GM18526 (cell line): ENCODE measurements at regions not wholly inside any gene's neighbourhood (a gene's known extent, or its start where the extent isn't known, plus 50 kb on each side); places are given as distances from the start of the nearest gene placed in this dataset.

ENCODE experiments used
- POLR2A ChIP-seq: IDR thresholded peaks from 3 replicates; pipeline ENCODE4 v1.6.1; 2011; ENCODE audit not compliant: insufficient read length; ENCODE audit errors: extremely low read depth

DNA sequence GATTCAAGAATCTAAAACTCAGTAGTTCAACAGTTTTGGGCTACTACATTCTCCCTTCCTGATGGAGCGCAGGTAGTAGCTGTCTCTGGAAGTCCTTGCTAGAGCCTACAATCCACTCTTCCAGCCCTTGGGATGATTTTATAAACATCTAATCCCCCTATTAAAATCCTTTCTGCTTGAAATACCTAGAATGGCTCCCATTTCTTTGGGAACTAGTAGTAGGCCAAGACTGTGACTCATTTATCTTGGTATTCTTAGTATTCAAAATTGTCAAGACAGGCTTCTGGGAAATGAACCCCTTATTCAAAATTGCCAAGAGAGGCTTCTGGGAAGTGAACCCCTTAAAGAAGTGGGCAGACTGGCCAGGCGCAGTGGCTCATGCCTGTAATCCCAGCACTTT, 142.5 kb upstream of the FGGY start:
- TF ChIP-seq POLR2A, result no peak

DNA sequence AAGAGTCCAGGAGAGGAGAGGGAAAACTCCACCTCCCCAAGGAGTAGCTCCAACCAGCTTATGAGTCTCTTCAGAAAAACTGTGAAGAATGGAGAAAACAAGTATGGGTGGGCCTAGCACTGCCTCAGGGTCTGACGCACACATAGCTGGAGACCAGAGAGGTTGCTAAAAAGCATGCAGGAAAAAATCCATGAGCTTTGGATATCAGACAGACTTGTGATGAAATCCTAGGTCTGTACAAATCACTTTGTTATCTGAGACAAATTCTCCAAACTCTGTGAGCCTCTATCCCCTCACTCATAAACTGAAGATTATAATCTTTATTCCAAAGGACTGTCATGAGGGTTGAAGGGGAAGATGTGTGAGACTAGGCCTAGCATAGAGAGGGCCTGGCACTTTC, 141.5 kb upstream of the FGGY start:
- no peak for TF ChIP-seq POLR2A

DNA sequence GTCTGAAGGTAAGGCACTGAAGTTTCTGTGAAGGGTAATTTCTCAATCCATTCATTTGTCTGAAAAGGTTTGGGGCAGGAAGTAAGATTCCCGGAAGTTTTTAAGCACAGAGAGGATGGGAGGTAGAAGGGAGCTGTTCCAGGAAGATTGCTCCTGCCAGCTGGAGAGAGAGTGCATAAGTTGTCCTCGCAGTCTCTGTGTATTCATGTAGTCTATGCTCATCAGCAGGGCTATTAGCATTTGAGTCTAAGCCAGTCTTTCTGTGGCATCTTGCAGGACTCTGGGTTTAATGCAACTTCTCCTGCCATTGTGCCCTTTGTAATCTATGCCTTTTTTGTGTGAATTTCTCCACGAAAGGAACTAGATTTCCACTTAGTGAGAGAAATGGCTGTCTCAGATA, 140.8 kb upstream of the FGGY start:
- TF ChIP-seq POLR2A, result no peak

DNA sequence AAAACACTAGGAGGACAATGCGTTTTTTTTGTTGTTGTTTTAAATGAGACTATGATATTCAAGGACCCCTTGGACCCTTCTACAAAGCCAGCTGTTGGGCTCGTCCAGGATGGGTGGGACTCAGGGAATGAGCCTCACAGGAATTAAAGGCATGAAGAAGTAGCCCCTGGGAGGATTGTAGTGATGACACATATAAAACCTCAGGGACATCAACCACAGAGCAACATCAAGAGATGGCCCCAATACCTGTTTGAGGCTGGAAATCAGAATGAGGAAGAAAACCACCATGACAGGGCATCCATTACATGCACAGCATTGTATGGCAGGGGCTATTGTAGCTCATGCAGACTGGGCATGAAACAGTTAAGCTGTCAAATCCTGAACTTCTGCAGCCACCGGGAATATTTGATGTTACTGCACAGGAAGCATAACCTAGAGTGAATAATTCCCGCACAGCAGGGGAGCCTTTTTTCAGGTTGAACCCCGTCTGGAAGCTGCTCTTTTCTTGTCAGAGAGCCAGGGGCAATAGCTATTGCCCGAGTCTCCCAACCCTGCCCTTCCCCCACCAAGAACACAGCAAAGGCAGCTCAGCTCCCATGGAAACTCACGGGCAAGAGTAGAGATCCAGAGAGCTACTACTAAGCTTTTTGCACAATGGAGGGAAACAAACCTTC, 140.2 kb upstream of the FGGY start:
- TF ChIP-seq POLR2A, result no peak

DNA sequence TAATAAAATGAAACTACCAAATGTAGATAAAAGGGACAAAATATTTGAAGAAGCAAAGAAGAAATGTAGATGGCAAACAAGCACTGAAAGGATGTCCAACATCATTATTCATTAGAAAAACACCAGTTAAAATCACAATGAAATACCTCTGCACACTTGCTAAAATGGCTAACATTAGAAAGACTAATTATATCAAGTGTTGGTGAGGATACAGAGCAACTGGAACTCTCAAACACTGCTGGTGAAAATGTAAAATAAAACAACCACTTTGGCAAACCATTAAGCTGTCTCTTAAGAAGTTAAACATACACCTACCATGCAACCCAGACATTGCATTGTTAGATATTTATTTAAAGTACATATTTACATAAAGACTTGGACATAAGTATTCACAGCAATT, 138.6 kb upstream of the FGGY start:
- TF ChIP-seq POLR2A, result no peak

DNA sequence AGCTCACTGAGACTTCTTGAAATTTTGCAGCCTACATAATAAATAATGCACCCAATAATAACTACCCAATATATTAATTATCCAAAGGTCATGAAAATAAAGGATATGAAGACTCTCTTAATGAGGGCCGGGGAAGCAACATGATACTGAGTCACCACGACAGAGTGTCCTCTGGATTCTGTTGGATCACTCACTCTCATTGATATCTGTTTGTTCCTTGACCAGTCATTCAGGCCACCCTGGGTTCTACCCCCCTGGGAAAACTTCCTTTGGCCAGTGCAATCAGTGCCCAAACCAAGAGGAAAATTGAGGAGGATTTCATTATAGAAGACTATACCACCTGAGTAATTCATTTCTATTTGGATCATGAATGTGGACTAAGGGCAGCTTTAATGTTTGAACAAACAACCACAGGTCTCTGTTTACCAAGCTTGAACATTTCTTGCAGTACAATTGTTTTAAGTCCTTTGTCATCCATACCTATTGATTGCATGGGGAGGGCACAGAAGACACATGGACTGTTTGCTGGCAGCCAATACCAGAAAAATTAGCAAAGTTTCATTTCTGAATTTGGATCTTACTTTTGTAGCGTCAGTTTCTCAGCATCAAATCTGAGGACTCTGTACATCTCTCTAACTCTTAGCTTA, 137.2 kb upstream of the FGGY start:
- TF ChIP-seq POLR2A, result no peak

DNA sequence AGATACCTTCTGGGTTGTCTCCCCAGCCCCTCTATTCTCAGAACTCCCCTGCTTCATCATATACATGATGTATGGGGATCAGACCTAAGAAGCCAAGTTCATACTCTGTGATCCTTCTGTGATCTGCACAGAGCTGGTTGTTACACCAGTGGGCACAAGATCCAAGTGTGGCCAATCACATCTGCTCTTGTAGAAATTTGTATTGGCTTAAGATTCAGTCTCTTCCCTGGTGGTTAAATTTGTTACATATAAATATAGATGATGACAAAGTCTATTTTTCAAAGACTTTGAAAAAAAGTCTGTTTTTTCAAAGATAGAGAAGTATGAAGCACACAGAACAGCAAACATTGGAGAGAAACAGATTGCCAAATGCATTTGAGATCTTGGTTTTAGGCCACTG, 135.8 kb upstream of the FGGY start:
- no peak for TF ChIP-seq POLR2A

DNA sequence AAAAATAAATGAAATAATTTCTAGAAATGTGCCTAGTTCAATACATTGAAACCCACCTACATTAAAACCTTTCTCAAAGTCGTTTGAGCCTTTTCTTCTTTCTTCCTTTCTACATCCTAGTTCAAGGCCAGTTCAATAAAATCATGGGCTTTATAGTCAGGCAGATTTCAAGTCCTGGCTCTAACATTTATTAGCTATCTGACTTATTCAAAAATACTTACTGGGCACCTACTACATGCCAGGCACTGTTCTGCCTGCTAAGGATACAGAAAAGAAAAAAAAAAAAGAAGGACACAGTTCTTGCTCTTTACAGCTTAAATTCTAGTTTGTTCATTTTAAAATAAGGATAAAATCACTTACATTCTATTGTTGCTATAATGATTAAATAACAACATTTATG, 134.2 kb upstream of the FGGY start:
- no peak for TF ChIP-seq POLR2A

DNA sequence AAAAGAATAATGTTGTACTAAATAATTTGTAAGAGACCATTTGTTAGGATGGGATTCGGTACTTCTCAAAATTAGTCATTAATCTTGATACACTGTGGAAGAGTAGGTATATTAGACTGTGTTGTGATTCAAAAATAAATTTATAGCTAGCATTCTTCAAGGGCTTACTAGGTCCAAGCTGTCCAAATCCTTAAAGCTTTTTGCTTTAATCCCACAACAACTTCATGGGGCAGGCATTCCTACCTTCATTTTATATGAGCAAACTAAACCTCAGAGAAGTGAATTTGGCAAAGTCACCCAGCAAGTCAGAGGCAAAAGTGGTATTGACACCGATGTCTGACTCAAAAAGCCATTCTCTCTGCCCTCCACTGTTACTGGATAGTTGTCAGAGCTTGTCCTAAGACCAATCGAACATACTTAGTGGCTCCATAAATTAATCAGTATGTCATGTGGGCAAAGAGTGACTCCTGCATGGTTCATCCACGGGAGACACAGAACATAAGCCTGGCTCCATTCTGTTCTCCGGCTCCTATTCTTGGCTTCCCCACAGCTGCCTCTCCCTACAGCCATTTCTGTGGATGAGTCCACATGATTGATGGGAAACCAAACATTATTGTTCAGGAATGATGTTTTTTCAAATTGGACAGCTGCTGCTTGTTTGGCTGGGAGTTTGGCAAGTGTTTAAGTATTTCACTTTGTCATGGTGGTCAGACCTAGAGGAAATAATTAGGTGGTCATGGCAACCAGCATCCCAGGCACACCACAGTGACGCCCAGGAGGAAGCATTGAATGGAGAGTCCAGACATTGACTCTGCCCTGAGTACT, 133.4 kb upstream of the FGGY start:
- TF ChIP-seq POLR2A, result no peak

DNA sequence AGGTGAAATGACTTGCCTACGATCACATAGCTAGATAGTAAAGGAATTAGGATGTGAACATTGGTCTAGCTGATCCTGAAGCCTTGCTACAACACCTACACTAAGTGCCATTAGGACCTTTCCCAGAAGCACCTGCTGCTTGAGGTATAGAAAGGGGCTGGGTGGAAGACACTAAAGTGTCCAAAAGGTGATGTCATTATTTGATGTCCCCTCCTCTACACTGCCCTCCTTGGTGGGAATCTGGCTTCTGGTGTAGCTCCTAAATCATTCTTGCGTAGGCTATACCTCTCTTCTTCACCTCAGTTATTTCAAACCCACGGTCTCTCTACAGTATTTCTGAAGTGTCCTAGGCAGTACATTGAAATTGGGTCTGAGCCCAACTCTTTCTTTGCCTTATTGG, 132.5 kb upstream of the FGGY start:
- no peak for TF ChIP-seq POLR2A

DNA sequence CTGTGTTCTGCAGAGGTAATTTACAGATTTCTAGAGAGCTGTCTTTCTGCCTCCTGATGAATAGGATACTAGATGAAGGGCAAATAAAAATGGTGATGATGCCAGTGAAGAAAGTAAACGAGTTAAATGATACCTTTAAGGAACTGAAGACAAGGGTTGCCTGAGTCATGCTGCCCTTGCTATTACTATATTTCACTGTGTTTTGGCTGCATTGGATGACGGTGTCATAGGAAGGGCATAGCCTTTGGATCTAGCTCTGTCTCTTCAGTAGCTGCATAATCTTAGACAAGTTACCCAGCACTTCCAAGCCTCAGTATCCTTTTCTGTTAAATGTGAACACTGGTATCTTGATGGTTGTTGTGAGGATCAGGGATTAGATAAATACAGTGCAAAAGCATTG, 131.5 kb upstream of the FGGY start:
- no peak for TF ChIP-seq POLR2A

DNA sequence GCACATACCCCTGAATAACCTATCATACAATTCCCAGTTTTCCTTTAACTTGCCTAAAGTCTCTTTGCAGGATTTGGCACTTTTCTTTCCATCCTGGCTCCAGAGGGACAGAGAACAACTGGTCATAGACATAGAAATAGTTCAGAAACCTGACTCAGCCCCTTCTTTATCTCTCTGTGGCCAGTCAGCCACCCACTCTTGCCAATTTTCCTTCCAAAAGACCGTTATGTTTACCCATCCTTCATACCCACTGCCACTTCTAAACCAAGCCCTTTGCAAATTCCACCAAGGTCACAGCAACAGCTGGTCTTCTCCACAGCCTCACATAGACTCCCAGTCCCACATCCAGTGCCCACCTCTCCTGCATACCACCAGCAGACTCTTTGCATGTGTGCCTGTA, 127.2 kb upstream of the FGGY start:
- no peak for TF ChIP-seq POLR2A

DNA sequence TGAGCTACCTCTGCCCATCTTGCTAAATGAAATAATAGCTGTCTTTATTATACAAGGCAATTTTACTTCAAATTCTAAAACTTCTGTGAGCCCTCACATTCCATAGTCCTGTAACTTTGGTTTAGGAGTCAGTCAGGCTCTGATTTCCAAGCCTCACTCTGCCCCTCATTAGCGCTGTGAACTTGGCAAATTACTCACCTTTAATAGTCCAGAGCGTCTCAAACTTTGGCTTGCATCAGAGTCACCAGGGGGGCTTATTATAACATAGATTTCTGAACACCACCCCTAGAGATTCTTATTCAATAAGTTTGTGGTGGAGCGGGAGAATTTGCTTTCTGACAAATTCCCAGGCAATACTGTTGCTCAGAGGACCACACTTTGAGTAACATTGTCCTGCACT, 126.2 kb upstream of the FGGY start:
- no peak for TF ChIP-seq POLR2A

DNA sequence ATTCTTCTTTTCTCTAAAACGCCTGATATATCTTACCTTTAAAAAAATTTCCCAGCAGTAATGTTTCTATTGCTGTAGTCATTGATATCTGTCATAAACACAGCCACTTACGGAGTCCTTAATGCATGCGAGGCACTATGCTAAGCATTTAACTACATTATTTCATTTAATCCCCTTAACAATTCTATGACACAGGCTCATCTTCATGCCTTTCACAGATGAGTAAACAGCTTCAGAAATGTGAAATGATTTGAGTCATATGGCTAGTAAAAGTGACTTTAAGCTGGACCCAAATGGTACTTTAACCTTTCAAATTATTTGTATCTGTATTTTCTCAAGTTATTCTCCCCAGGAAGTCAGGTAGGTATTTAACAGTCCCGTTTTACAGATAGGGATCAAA, 125.1 kb upstream of the FGGY start:
- TF ChIP-seq POLR2A, result no peak

DNA sequence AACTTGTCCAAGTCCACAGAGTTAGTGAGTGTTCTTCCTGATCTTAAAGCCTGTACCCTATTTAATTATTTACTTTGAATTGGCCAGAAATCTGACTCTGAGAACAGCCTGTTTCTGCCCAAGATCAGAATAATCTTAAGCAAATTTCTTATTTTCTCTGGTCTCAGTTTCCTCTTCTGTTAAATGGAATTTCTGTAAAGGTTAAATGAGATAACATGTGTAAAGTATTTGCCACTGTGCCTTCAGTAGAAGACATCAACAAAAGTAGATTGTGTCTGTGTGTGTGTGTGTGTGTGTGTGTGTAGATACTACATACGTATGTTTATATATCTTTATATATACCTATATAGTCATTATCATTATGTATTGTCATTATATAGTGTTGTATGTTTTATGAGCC, 124.2 kb upstream of the FGGY start:
- TF ChIP-seq POLR2A, result no peak

DNA sequence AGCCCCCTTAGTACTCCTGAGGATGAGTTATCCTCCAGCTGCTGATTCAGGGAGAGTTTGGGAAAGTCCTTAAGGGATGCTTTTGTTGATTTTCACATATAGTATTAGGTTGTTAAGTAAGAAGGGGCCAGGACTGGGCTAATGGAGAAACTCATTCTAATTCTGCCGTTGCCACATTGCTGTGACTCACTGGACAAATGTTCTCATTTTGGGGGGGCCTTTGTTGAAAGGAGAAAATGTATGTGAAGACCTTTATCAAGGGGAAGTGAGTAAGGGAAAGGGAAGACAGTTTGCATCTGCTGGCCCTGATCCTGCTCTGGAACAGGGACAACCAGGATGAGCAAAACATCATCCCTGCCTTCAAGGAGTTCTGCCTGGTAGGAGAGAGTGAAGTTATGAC, 123.2 kb upstream of the FGGY start:
- TF ChIP-seq POLR2A, result no peak
